Ascending aorta (tissue), 2 donors: ENCODE measurements at regions not wholly inside any gene's neighbourhood (a gene's known extent, or its start where the extent isn't known, plus 50 kb on each side); places are given as distances from the start of the nearest gene placed in this dataset.

ENCODE experiments used
- DNase-seq, 2 donors: peaks; one replicate each; pipeline ENCODE4 v3.0.0-alpha.2; 2019; ENCODE audit warnings: low spot score in 2 of 2
- H3K27ac ChIP-seq, 2 donors: fragments of 200-600 bp; sonication (generic); one replicate each; pipeline ENCODE4 v1.5.1; 2016 to 2017; ENCODE audit warnings: mild to moderate bottlenecking in 1 of 2
- H3K27me3 ChIP-seq: fragments of 200-600 bp; sonication (generic); one replicate; pipeline ENCODE4 v1.5.1; 2017
- H3K36me3 ChIP-seq, 2 donors: fragments of 200-600 bp; sonication (generic); one replicate each; pipeline ENCODE4 v1.5.1; 2016
- H3K4me1 ChIP-seq, 2 donors: fragments of 200-600 bp; sonication (generic); one replicate each; pipeline ENCODE4 v1.5.1; 2016 to 2017; ENCODE audit warnings: mild to moderate bottlenecking in 1 of 2
- H3K4me3 ChIP-seq, 2 donors: fragments of 200-600 bp; sonication (generic); one replicate each; pipeline ENCODE4 v1.5.1; 2016 to 2017; ENCODE audit warnings: mild to moderate bottlenecking in 1 of 2
- H3K9me3 ChIP-seq, 2 donors: fragments of 200-600 bp; sonication (generic); one replicate each; pipeline ENCODE4 v1.5.1; 2016
- CTCF ChIP-seq, 3 experiments: fragments of 200-600 bp in 2 of 3; fragments of 450-650 bp in 1 of 3; sonication (generic) in 2 of 3; IDR thresholded peaks; one replicate each; pipeline ENCODE4 v1.5.1; 2016 to 2019; ENCODE audit warnings: antibody characterized with exemption in 3 of 3, mild to moderate bottlenecking in 1 of 3, moderate library complexity in 1 of 3
- intact Hi-C: fragments of 100-400 bp; cut with DNase I; formaldehyde crosslinking; loops from one replicate; pipeline ENCODE4 v1.15.1; 2023

GRCh38 chr9:82546136-82546535 is 516.8 kb downstream of the RASEF start:
- Histone ChIP-seq H3K4me3 (no peak overlapping the region), H3K9me3 (no peaks in the 10 kb centered on the region), H3K4me1 (no peaks in the 10 kb centered on the region), H3K36me3 (no peaks in the 10 kb centered on the region), H3K27me3 (no peaks in the 10 kb centered on the region), H3K27ac (no peak overlapping the region)
- no peak for DNase-seq
- TF ChIP-seq CTCF (IDR thresholded peaks at IDR 0.05) = no peak
- intact Hi-C loops = no loop called here

- Histone ChIP-seq H3K4me3 (no peak overlapping the region), H3K27me3 (no peaks in the 10 kb centered on the region), H3K4me1 (no peaks in the 10 kb centered on the region), H3K36me3 (no peaks in the 10 kb centered on the region), H3K9me3 (no peaks in the 10 kb centered on the region), H3K27ac (no peak overlapping the region)
- intact Hi-C loops = no loop called here
- DNase-seq = no peak
- TF ChIP-seq CTCF (IDR thresholded peaks at IDR 0.05) = no peak
Observed at GRCh38 chr9:82547995-82548394, 514.9 kb downstream of the RASEF start.

- intact Hi-C loops = no loop called here
Observed at GRCh38 chr9:82549174-82549821, 513.6 kb downstream of the RASEF start.

GRCh38 chr9:82552784-82553183 is 510.2 kb downstream of the RASEF start:
- H3K27me3 ChIP-seq = no peaks in the 10 kb centered on the region
- no peak overlapping the region for H3K27ac ChIP-seq
- intact Hi-C loops = no loop called here
- DNase-seq = no peak
- no peaks in the 10 kb centered on the region for H3K4me1 ChIP-seq
- H3K4me3 ChIP-seq = no peak overlapping the region
- no peaks in the 10 kb centered on the region for H3K9me3 ChIP-seq
- TF ChIP-seq CTCF (IDR thresholded peaks at IDR 0.05) = no peak
- no peaks in the 10 kb centered on the region for H3K36me3 ChIP-seq

More at GRCh38 chr9:82549174-82549821, 513.6 kb downstream of the RASEF start:
- Histone ChIP-seq H3K9me3 (no peaks in the 10 kb centered on the region), H3K27me3 (no peaks in the 10 kb centered on the region), H3K4me1 (no peaks in the 10 kb centered on the region), H3K27ac (no peak overlapping the region), H3K36me3 (no peaks in the 10 kb centered on the region), H3K4me3 (no peak overlapping the region)
- no peak for DNase-seq
- TF ChIP-seq CTCF (IDR thresholded peaks at IDR 0.05) = no peak

GRCh38 chr9:82553654-82554366 is 509.1 kb downstream of the RASEF start:
- no peaks in the 10 kb centered on the region for H3K36me3 ChIP-seq
- intact Hi-C loops = no loop called here
- DNase-seq = no peak
- H3K4me3 ChIP-seq = no peak overlapping the region
- no peaks in the 10 kb centered on the region for H3K9me3 ChIP-seq
- H3K27ac ChIP-seq = no peak overlapping the region
- H3K27me3 ChIP-seq = no peaks in the 10 kb centered on the region
- H3K4me1 ChIP-seq = no peaks in the 10 kb centered on the region
- no peak for TF ChIP-seq CTCF (IDR thresholded peaks at IDR 0.05)
